SK-N-MC (cell line): ENCODE measurements at regions not wholly inside any gene's neighbourhood (a gene's known extent, or its start where the extent isn't known, plus 50 kb on each side); places are given as distances from the start of the nearest gene placed in this dataset.

Source experiments
- EZH2 ChIP-seq: fragments of 200-600 bp; sonication (generic); IDR thresholded peaks from one replicate; pipeline ENCODE4 v1.6.1; 2017; ENCODE audit warnings: antibody characterized with exemption
- FOXP2 ChIP-seq: optimal IDR thresholded peaks from 2 replicates; pipeline ENCODE3; 2011; ENCODE audit warnings: mild to moderate bottlenecking, moderate library complexity; ENCODE audit not compliant: insufficient read depth; ENCODE audit errors: extremely low read length, control extremely low read depth
- POLR2AphosphoS5 ChIP-seq: IDR thresholded peaks from 2 replicates; pipeline ENCODE4 v1.6.1; 2012; ENCODE audit warnings: mild to moderate bottlenecking, low read depth, low read length, borderline replicate concordance

GRCh38 chr5:102638316-102638715 lies 116.8 kb upstream of the PAM start:
- TF ChIP-seq EZH2 (no peak), POLR2AphosphoS5 (no peak), FOXP2 (no peak)
